Spleen (tissue), 11 donors: ENCODE measurements at regions not wholly inside any gene's neighbourhood (a gene's known extent, or its start where the extent isn't known, plus 50 kb on each side); places are given as distances from the start of the nearest gene placed in this dataset.

Experiments used
- DNase-seq: peaks from one replicate; pipeline ENCODE4 v3.0.0-alpha.2; 2020
- H3K27ac ChIP-seq, 8 donors: fragments of 200-600 bp; sonication (generic) in 7 of 8; 1 replicate in 4 of 8; 2 replicates in 4 of 8; pipeline versions ENCODE4 v1.5.0 to v1.8.0; 2016 to 2021; ENCODE audit warnings: inconsistent platforms in 4 of 8, mild to moderate bottlenecking in 4 of 8, moderate library complexity in 1 of 8
- H3K27me3 ChIP-seq, 7 donors: fragments of 200-600 bp; sonication (generic) in 6 of 7; replicated peaks in 1 of 7; 1 replicate in 4 of 7; 2 replicates in 3 of 7; pipeline versions ENCODE4 v1.5.0 to v1.8.0; 2016 to 2021; ENCODE audit warnings: inconsistent platforms in 3 of 7, mild to moderate bottlenecking in 1 of 7
- H3K36me3 ChIP-seq, 6 donors: fragments of 200-600 bp; sonication (generic) in 5 of 6; 1 replicate in 4 of 6; 2 replicates in 2 of 6; pipeline versions ENCODE4 v1.5.0 to v1.8.0; 2016 to 2021; ENCODE audit warnings: inconsistent platforms in 2 of 6
- H3K4me1 ChIP-seq, 6 donors: fragments of 200-600 bp; sonication (generic) in 5 of 6; 1 replicate in 3 of 6; 2 replicates in 3 of 6; pipeline versions ENCODE4 v1.5.0 to v1.8.0; 2016 to 2021; ENCODE audit warnings: inconsistent platforms in 3 of 6
- H3K4me3 ChIP-seq, 8 donors: fragments of 200-600 bp; sonication (generic) in 7 of 8; 1 replicate in 4 of 8; 2 replicates in 4 of 8; pipeline versions ENCODE4 v1.5.0 to v1.8.0; 2016 to 2021; ENCODE audit warnings: inconsistent platforms in 4 of 8, mild to moderate bottlenecking in 4 of 8, moderate library complexity in 2 of 8
- H3K9me3 ChIP-seq, 8 donors: fragments of 200-600 bp; sonication (generic) in 7 of 8; 1 replicate in 4 of 8; 2 replicates in 4 of 8; pipeline versions ENCODE4 v1.5.0 to v1.8.0; 2016 to 2021; ENCODE audit warnings: inconsistent platforms in 4 of 8
- POLR2A ChIP-seq, 3 donors: fragments of 450-650 bp; IDR thresholded peaks; one replicate each; pipeline ENCODE4 v1.5.1; 2017; ENCODE audit warnings: antibody characterized with exemption in 3 of 3, mild to moderate bottlenecking in 1 of 3
- POLR2AphosphoS5 ChIP-seq, 3 donors: sonication (generic); formaldehyde crosslinking; IDR thresholded peaks; one replicate each; pipeline ENCODE4 v1.5.1; 2017; ENCODE audit warnings: antibody characterized with exemption in 3 of 3
- WGBS, 5 donors: extraction: QIAGEN DNeasy Blood & Tissue Kit in 3 of 5; methylation state at CpG; one replicate each; pipeline versions ENCODE4 v1.1.5 to v1.1.7; 2013 to 2018; 5-methylcytosine and 5-hydroxymethylcytosine counted together
- intact Hi-C: fragments of 100-400 bp; cut with DNase I; formaldehyde crosslinking; loops from one replicate; pipeline ENCODE4 v1.15.0; 2023; ENCODE audit warnings: low total_unique reads
- TF ChIP-seq, protein P1 (sequence below), 11 experiments: fragments of 200-600 bp in 7 of 11; fragments of 450-650 bp in 4 of 11; sonication (generic) in 4 of 11; IDR thresholded peaks in 8 of 11; conservative IDR thresholded peaks in 3 of 11; 1 replicate in 7 of 11; 2 replicates in 4 of 11; pipeline versions ENCODE4 v1.4.0 to v1.8.0; 2016 to 2021; ENCODE audit warnings: antibody characterized with exemption in 11 of 11, inconsistent platforms in 4 of 11, mild to moderate bottlenecking in 1 of 11
- donor health status: healthy with polysubstance abuse.
- donor health status: DM: no; HTN: no; CAD: no; lungs with moderate emphysema.
- donor health status: DM: no; HTN: no; CAD: no.
- donor health status: Bipolar disorder and iron deficiency.
- donor health status: healthy.
- donor health status: DM: no; HTN: no; CAD: no.
- donor health status: DM: yes; HTN: yes; CAD: no.

DNA sequence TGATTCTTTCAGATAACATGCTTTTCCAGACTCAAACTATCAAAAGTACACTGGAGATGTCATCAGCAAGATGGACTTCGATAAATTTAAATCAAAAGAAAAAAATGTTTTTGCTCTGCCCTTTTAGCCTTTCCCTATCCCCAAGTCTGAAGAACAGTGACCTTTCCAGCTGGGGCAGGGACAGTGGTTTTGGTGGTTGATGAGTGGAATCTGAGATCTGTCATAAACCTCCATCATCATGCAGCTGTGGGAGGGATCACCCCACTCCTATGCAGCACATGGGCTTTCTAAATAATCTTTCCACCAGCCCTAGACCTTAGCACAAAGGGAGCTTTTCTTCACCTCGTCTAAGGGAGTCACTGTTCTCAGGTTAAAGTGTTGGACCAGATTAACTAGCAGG, 869.5 kb upstream of the SOX9 start:
- no peak for DNase-seq
- peaks cover 0 to 6% (median 0%) of the 10 kb centered on the region in 8 donors for H3K9me3 ChIP-seq
- no peak overlapping the region for H3K4me3 ChIP-seq
- WGBS, 5 donors, result 59 to 78% (median 71%) methylated on average over 2 of the region's 2 CpGs
- H3K27ac ChIP-seq, result no peak overlapping the region
- TF ChIP-seq, protein P1, sequence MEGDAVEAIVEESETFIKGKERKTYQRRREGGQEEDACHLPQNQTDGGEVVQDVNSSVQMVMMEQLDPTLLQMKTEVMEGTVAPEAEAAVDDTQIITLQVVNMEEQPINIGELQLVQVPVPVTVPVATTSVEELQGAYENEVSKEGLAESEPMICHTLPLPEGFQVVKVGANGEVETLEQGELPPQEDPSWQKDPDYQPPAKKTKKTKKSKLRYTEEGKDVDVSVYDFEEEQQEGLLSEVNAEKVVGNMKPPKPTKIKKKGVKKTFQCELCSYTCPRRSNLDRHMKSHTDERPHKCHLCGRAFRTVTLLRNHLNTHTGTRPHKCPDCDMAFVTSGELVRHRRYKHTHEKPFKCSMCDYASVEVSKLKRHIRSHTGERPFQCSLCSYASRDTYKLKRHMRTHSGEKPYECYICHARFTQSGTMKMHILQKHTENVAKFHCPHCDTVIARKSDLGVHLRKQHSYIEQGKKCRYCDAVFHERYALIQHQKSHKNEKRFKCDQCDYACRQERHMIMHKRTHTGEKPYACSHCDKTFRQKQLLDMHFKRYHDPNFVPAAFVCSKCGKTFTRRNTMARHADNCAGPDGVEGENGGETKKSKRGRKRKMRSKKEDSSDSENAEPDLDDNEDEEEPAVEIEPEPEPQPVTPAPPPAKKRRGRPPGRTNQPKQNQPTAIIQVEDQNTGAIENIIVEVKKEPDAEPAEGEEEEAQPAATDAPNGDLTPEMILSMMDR (IDR thresholded peaks at IDR 0.05 in 8 of 11, conservative IDR thresholded peaks at IDR 0.05 in 3 of 11), result no peak
- TF ChIP-seq POLR2AphosphoS5 (IDR thresholded peaks at IDR 0.05), result no peak
- no peak for TF ChIP-seq POLR2A (IDR thresholded peaks at IDR 0.05)
- H3K4me1 ChIP-seq, result no peaks in the 10 kb centered on the region
- intact Hi-C loops, result no loop called here
- H3K27me3 ChIP-seq, result no peaks in the 10 kb centered on the region
- H3K36me3 ChIP-seq, result no peaks in the 10 kb centered on the region

DNA sequence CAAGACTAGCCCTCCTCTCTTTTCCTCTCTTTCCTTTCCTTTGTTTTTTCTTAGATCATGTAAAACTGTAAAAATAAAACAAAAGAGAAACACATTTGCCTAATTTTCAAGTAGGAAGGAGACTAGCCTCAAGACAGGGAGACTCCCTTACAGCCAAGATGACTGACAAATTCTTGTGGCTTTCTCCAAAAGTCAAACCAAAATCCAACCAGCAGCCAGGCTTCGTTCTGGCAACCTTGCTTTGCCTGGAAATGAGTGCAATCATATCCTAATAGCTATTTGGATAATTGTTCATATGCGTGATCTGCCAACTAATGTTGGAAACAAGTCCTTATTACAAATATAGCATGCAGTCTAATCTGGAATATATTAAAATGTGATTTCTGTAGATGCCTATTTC, 868.9 kb upstream of the SOX9 start:
- Histone ChIP-seq H3K4me3 (no peak overlapping the region), H3K4me1 (no peaks in the 10 kb centered on the region), H3K9me3 (peaks cover 0 to 6% (median 0%) of the 10 kb centered on the region in 8 donors), H3K36me3 (no peaks in the 10 kb centered on the region), H3K27me3 (no peaks in the 10 kb centered on the region), H3K27ac (no peak overlapping the region)
- intact Hi-C loops, result no loop called here
- no peak for TF ChIP-seq POLR2AphosphoS5 (IDR thresholded peaks at IDR 0.05)
- 27 to 63% (median 58%) methylated on average over 2 of the region's 2 CpGs for whole genome bisulfite sequencing, 5 donors
- no peak for DNase-seq

DNA sequence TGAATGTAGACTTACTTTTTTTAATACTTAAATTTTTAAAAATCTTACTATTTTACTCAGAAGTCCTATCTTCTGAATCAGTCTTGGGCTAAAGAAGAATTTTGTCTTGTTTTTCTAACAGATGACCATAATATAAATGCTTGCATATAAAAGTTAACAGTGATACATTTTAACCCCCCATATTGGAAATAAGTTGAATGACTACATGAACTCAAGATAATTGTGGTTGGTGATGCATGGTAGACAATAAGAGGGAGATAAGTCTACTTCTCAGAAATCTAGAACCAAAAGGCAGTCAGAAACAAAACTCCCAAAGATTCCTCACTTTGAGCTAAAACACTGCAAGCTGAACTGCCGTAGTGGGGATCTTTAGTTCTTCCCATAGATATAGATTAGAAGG, 868.4 kb upstream of the SOX9 start:
- no peak for DNase-seq
- TF ChIP-seq, protein P1 (IDR thresholded peaks at IDR 0.05 in 8 of 11, conservative IDR thresholded peaks at IDR 0.05 in 3 of 11), result no peak
- TF ChIP-seq POLR2AphosphoS5 (IDR thresholded peaks at IDR 0.05), result no peak
- TF ChIP-seq POLR2A (IDR thresholded peaks at IDR 0.05), result no peak
- Histone ChIP-seq H3K4me3 (no peak overlapping the region), H3K27ac (no peak overlapping the region), H3K9me3 (peaks cover 0 to 6% (median 0%) of the 10 kb centered on the region in 8 donors), H3K36me3 (no peaks in the 10 kb centered on the region), H3K27me3 (no peaks in the 10 kb centered on the region), H3K4me1 (no peaks in the 10 kb centered on the region)
- 2 to 94% (median 38%) methylated on average over 1 of the region's 1 CpG for WGBS, 5 donors
- intact Hi-C loops, result no loop called here

DNA sequence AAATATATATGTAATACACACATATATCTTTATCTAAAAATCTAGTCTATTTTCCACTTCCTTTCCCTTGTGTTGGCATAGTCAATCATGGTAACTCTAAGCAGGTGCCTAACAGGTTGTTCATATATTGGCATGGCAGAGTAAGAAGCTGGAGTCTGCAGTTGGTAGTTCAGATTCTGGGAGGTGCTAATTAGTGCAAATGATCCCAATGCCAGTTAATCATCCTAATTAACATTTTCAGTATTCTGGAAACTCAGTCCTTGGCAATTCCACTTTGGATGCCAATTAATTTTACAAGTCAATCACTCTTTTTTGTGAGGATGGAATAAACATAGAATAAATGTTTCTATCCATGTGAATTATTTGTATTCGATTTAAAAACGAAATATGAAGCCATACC, 863.7 kb upstream of the SOX9 start:
- Histone ChIP-seq H3K27ac (no peak overlapping the region), H3K4me3 (no peak overlapping the region), H3K27me3 (no peaks in the 10 kb centered on the region), H3K9me3 (peaks cover 0 to 10% (median 0%) of the 10 kb centered on the region in 8 donors), H3K36me3 (no peaks in the 10 kb centered on the region), H3K4me1 (no peaks in the 10 kb centered on the region)
- 78 to 90% (median 84%) methylated on average over 2 of the region's 2 CpGs for WGBS, 5 donors
- intact Hi-C loops, result no loop called here
- TF ChIP-seq, protein P1 (IDR thresholded peaks at IDR 0.05 in 8 of 11, conservative IDR thresholded peaks at IDR 0.05 in 3 of 11), result no peak
- TF ChIP-seq POLR2AphosphoS5 (IDR thresholded peaks at IDR 0.05) (no peak), POLR2A (IDR thresholded peaks at IDR 0.05) (no peak)
- no peak for DNase-seq

DNA sequence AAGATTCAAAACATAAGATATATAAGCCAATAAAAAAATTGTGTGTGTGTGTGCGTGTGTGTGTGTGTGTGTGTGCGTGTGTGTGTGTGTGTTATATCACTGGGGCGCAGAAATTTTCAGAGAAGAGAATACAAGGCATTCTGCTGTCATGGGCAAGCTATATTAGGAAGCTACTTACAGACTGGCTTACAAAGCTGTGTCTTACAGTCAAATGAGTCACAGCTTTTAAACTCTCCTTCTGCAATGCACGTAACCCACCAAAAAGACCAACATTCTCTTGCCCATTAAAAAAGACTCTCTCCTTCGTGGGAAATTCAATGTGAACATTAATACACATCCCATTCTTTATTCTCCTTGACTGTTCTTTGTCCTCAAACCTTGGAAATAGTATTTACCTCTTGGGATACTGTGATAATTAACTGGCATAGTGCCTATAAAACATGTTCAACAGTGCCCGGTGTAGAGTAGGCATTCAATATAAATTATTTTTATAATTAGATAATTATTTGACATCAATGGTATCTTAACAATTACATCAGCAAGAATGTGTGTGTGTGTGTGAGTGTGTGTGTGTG, 860.4 kb upstream of the SOX9 start:
- no peak overlapping the region for H3K4me3 ChIP-seq

More for the DNA sequence above, 860.4 kb upstream of the SOX9 start:
- H3K27ac ChIP-seq, result no peak overlapping the region
- DNase-seq, result no peak
- H3K27me3 ChIP-seq, result peaks cover 0 to 4% (median 0%) of the 10 kb centered on the region in 7 donors
- intact Hi-C loops, result no loop called here
- WGBS, 5 donors, result 49 to 74% (median 52%) methylated on average over 6 of the region's 6 CpGs
- H3K36me3 ChIP-seq, result no peaks in the 10 kb centered on the region
- no peaks in the 10 kb centered on the region for H3K4me1 ChIP-seq
- TF ChIP-seq, protein P1 (IDR thresholded peaks at IDR 0.05 in 8 of 11, conservative IDR thresholded peaks at IDR 0.05 in 3 of 11), result no peak
- TF ChIP-seq POLR2A (IDR thresholded peaks at IDR 0.05), result no peak
- H3K9me3 ChIP-seq, result peaks cover 0 to 12% (median 3%) of the 10 kb centered on the region in 8 donors
